ENCODE measurements at regions not wholly inside any gene's neighbourhood (a gene's known extent, or its start where the extent isn't known, plus 50 kb on each side); places are given as distances from the start of the nearest gene placed in this dataset.

DNA sequence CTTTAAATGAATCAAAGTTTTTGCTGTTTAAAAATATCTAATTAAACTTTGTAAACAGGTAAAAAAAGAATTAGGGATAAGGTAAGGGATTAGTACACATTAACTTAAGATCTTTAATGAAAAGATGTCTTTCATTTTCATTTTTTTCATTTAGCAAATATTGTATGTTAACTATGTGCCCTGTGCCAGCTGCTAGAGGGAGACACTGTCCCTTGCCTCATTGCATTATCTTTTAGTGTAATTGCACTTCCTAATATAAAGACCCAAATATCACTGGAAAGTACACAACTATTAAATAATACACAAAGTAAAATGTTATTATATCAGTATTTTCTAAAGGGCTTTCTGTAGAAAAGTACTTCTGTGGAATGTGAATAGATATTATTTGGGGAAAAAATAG is 102.7 kb downstream of the GPR37 start:
- no peaks in the 10 kb centered on the region for H3K27me3 ChIP-seq (ENCODE audit: insufficient read depth)
- H3F3A ChIP-seq (replicated peaks; ENCODE audit: low read depth): no peaks in the 10 kb centered on the region
- Mint-ChIP-seq H3K27ac (no peak overlapping the region), H3K9me3 (no peaks in the 10 kb centered on the region), H3K4me1 (peaks cover 13% of the 10 kb centered on the region), H3K27me3 (ENCODE audit: insufficient read depth, low read depth, poor library complexity) (no peaks in the 10 kb centered on the region), H3K36me3 (ENCODE audit: low read depth) (no peaks in the 10 kb centered on the region), H3K4me3 (no peak overlapping the region)
- ATAC-seq (no peak), DNase-seq (ENCODE audit: low spot score) (no peak)
- no peaks in the 10 kb centered on the region for H3K79me2 ChIP-seq (replicated peaks; ENCODE audit: insufficient read depth)
- no peak overlapping the region for H3K27ac ChIP-seq (ENCODE audit: low read depth)
- no peaks in the 10 kb centered on the region for H4K20me1 ChIP-seq (replicated peaks; ENCODE audit: insufficient read depth)
- TF ChIP-seq JUNB (IDR thresholded peaks at IDR 0.05; ENCODE audit: unreplicated experiment) (no peak), ZNF331 (CRISPR knock-in tag; IDR thresholded peaks at IDR 0.05; ENCODE audit: low read depth) (no peak), NANOG (IDR thresholded peaks at IDR 0.05; ENCODE audit: borderline replicate concordance) (no peak), EZH2 (IDR thresholded peaks at IDR 0.05; ENCODE audit: low read depth, unreplicated experiment) (no peak), CREB1 (CRISPR knock-in tag; IDR thresholded peaks at IDR 0.05; ENCODE audit: low read depth) (no peak), STAT1 (IDR thresholded peaks at IDR 0.05; ENCODE audit: unreplicated experiment) (no peak)
- TF ChIP-seq, protein P1, sequence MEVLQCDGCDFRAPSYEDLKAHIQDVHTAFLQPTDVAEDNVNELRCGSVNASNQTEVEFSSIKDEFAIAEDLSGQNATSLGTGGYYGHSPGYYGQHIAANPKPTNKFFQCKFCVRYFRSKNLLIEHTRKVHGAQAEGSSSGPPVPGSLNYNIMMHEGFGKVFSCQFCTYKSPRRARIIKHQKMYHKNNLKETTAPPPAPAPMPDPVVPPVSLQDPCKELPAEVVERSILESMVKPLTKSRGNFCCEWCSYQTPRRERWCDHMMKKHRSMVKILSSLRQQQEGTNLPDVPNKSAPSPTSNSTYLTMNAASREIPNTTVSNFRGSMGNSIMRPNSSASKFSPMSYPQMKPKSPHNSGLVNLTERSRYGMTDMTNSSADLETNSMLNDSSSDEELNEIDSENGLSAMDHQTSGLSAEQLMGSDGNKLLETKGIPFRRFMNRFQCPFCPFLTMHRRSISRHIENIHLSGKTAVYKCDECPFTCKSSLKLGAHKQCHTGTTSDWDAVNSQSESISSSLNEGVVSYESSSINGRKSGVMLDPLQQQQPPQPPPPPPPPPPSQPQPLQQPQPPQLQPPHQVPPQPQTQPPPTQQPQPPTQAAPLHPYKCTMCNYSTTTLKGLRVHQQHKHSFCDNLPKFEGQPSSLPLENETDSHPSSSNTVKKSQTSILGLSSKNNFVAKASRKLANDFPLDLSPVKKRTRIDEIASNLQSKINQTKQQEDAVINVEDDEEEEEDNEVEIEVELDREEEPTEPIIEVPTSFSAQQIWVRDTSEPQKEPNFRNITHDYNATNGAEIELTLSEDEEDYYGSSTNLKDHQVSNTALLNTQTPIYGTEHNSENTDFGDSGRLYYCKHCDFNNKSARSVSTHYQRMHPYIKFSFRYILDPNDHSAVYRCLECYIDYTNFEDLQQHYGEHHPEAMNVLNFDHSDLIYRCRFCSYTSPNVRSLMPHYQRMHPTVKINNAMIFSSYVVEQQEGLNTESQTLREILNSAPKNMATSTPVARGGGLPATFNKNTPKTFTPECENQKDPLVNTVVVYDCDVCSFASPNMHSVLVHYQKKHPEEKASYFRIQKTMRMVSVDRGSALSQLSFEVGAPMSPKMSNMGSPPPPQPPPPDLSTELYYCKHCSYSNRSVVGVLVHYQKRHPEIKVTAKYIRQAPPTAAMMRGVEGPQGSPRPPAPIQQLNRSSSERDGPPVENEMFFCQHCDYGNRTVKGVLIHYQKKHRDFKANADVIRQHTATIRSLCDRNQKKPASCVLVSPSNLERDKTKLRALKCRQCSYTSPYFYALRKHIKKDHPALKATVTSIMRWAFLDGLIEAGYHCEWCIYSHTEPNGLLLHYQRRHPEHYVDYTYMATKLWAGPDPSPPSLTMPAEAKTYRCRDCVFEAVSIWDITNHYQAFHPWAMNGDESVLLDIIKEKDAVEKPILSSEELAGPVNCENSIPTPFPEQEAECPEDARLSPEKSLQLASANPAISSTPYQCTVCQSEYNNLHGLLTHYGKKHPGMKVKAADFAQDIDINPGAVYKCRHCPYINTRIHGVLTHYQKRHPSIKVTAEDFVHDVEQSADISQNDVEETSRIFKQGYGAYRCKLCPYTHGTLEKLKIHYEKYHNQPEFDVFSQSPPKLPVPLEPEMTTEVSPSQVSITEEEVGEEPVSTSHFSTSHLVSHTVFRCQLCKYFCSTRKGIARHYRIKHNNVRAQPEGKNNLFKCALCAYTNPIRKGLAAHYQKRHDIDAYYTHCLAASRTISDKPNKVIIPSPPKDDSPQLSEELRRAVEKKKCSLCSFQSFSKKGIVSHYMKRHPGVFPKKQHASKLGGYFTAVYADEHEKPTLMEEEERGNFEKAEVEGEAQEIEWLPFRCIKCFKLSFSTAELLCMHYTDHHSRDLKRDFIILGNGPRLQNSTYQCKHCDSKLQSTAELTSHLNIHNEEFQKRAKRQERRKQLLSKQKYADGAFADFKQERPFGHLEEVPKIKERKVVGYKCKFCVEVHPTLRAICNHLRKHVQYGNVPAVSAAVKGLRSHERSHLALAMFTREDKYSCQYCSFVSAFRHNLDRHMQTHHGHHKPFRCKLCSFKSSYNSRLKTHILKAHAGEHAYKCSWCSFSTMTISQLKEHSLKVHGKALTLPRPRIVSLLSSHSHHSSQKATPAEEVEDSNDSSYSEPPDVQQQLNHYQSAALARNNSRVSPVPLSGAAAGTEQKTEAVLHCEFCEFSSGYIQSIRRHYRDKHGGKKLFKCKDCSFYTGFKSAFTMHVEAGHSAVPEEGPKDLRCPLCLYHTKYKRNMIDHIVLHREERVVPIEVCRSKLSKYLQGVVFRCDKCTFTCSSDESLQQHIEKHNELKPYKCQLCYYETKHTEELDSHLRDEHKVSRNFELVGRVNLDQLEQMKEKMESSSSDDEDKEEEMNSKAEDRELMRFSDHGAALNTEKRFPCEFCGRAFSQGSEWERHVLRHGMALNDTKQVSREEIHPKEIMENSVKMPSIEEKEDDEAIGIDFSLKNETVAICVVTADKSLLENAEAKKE (CRISPR knock-in tag; IDR thresholded peaks at IDR 0.05): no peak
- TF ChIP-seq, protein P2, sequence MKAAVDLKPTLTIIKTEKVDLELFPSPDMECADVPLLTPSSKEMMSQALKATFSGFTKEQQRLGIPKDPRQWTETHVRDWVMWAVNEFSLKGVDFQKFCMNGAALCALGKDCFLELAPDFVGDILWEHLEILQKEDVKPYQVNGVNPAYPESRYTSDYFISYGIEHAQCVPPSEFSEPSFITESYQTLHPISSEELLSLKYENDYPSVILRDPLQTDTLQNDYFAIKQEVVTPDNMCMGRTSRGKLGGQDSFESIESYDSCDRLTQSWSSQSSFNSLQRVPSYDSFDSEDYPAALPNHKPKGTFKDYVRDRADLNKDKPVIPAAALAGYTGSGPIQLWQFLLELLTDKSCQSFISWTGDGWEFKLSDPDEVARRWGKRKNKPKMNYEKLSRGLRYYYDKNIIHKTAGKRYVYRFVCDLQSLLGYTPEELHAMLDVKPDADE (IDR thresholded peaks at IDR 0.05): no peak
- TF ChIP-seq, protein P3, sequence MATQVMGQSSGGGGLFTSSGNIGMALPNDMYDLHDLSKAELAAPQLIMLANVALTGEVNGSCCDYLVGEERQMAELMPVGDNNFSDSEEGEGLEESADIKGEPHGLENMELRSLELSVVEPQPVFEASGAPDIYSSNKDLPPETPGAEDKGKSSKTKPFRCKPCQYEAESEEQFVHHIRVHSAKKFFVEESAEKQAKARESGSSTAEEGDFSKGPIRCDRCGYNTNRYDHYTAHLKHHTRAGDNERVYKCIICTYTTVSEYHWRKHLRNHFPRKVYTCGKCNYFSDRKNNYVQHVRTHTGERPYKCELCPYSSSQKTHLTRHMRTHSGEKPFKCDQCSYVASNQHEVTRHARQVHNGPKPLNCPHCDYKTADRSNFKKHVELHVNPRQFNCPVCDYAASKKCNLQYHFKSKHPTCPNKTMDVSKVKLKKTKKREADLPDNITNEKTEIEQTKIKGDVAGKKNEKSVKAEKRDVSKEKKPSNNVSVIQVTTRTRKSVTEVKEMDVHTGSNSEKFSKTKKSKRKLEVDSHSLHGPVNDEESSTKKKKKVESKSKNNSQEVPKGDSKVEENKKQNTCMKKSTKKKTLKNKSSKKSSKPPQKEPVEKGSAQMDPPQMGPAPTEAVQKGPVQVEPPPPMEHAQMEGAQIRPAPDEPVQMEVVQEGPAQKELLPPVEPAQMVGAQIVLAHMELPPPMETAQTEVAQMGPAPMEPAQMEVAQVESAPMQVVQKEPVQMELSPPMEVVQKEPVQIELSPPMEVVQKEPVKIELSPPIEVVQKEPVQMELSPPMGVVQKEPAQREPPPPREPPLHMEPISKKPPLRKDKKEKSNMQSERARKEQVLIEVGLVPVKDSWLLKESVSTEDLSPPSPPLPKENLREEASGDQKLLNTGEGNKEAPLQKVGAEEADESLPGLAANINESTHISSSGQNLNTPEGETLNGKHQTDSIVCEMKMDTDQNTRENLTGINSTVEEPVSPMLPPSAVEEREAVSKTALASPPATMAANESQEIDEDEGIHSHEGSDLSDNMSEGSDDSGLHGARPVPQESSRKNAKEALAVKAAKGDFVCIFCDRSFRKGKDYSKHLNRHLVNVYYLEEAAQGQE (IDR thresholded peaks at IDR 0.05; ENCODE audit: unreplicated experiment): no peak
- TF ChIP-seq, protein P4, sequence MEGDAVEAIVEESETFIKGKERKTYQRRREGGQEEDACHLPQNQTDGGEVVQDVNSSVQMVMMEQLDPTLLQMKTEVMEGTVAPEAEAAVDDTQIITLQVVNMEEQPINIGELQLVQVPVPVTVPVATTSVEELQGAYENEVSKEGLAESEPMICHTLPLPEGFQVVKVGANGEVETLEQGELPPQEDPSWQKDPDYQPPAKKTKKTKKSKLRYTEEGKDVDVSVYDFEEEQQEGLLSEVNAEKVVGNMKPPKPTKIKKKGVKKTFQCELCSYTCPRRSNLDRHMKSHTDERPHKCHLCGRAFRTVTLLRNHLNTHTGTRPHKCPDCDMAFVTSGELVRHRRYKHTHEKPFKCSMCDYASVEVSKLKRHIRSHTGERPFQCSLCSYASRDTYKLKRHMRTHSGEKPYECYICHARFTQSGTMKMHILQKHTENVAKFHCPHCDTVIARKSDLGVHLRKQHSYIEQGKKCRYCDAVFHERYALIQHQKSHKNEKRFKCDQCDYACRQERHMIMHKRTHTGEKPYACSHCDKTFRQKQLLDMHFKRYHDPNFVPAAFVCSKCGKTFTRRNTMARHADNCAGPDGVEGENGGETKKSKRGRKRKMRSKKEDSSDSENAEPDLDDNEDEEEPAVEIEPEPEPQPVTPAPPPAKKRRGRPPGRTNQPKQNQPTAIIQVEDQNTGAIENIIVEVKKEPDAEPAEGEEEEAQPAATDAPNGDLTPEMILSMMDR (conservative IDR thresholded peaks at IDR 0.05; ENCODE audit: low read depth in 2 of 2): no peak
- H3K4me3 ChIP-seq: no peak overlapping the region
- H2AFZ ChIP-seq: no peak overlapping the region
- no peak overlapping the region for H3K4me2 ChIP-seq
- no peaks in the 10 kb centered on the region for H3K36me3 ChIP-seq (ENCODE audit: insufficient read depth)
- H3K9me2 ChIP-seq (ENCODE audit: insufficient read depth): peaks cover 4% of the 10 kb centered on the region; the same call in 1 of the 2 replicates
- 0 out of 2 replicates have a peak, but pooled peaks cover 2% of the 10 kb centered on the region for H3K4me1 ChIP-seq (ENCODE audit: insufficient read depth)

Measured in GM23338 (cell line).